ENCODE measurements at regions not wholly inside any gene's neighbourhood (a gene's known extent, or its start where the extent isn't known, plus 50 kb on each side); places are given as distances from the start of the nearest gene placed in this dataset.

GRCh38 chr2:144217853-144218633, 301.9 kb downstream of the ZEB2 start:
- 58 to 72% methylated on average over 5 of the region's 5 CpGs for WGBS, 2 donors
- Histone ChIP-seq H3K4me1 (peaks cover 0 to 8% (median 4%) of the 10 kb centered on the region in 4 donors), H3K27me3 (no peaks in the 10 kb centered on the region), H3K27ac (no peak overlapping the region), H3K4me3 (no peak overlapping the region), H3K9me3 (no peaks in the 10 kb centered on the region), H3K36me3 (no peaks in the 10 kb centered on the region)
- TF ChIP-seq POLR2AphosphoS5 (IDR thresholded peaks at IDR 0.05) (no peak), EP300 (IDR thresholded peaks at IDR 0.05) (no peak), CTCF (IDR thresholded peaks at IDR 0.05) (no peak), POLR2A (IDR thresholded peaks at IDR 0.05) (no peak)
- ATAC-seq (ENCODE audit: low FRiP score in 2 of 2) (no peak), DNase-seq (no peak)

GRCh38 chr2:144215701-144216675, 303.9 kb downstream of the ZEB2 start:
- no peaks in the 10 kb centered on the region for H3K36me3 ChIP-seq
- TF ChIP-seq POLR2AphosphoS5 (IDR thresholded peaks at IDR 0.05) (no peak), CTCF (IDR thresholded peaks at IDR 0.05) (no peak)
- H3K4me3 ChIP-seq = no peak overlapping the region
- H3K4me1 ChIP-seq = peaks cover 0 to 8% (median 4%) of the 10 kb centered on the region in 4 donors
- ATAC-seq (ENCODE audit: low FRiP score in 2 of 2) = no peak
- no peaks in the 10 kb centered on the region for H3K9me3 ChIP-seq
- H3K27ac ChIP-seq = no peak overlapping the region
- no peaks in the 10 kb centered on the region for H3K27me3 ChIP-seq
- WGBS, 2 donors = 75% methylated on average over 2 of the region's 2 CpGs
- no peak for DNase-seq

- 86 to 92% methylated on average over 1 of the region's 1 CpG for WGBS, 2 donors
- no peak overlapping the region for H3K27ac ChIP-seq
- no peak overlapping the region for H3K4me3 ChIP-seq
- no peaks in the 10 kb centered on the region for H3K9me3 ChIP-seq
- H3K4me1 ChIP-seq = peaks cover 0 to 8% (median 4%) of the 10 kb centered on the region in 4 donors
- no peak for TF ChIP-seq CTCF (IDR thresholded peaks at IDR 0.05)
- no peak for TF ChIP-seq EP300 (IDR thresholded peaks at IDR 0.05)
- no peak for TF ChIP-seq POLR2AphosphoS5 (IDR thresholded peaks at IDR 0.05)
- no peak for TF ChIP-seq POLR2A (IDR thresholded peaks at IDR 0.05)
- no peak for ATAC-seq (ENCODE audit: low FRiP score in 2 of 2)
- no peak for DNase-seq
- no peaks in the 10 kb centered on the region for H3K27me3 ChIP-seq
- no peaks in the 10 kb centered on the region for H3K36me3 ChIP-seq
These were observed 304.7 kb downstream of the ZEB2 start for GRCh38 chr2:144215207-144215606.

- Histone ChIP-seq H3K4me1 (peaks cover 0 to 8% (median 4%) of the 10 kb centered on the region in 4 donors), H3K4me3 (no peak overlapping the region), H3K27me3 (no peaks in the 10 kb centered on the region), H3K36me3 (no peaks in the 10 kb centered on the region), H3K27ac (no peak overlapping the region), H3K9me3 (no peaks in the 10 kb centered on the region)
- 87 to 94% methylated on average over 2 of the region's 2 CpGs for WGBS, 2 donors
- ATAC-seq (ENCODE audit: low FRiP score in 2 of 2) (no peak), DNase-seq (no peak)
- TF ChIP-seq CTCF (IDR thresholded peaks at IDR 0.05) (no peak), POLR2AphosphoS5 (IDR thresholded peaks at IDR 0.05) (no peak), POLR2A (IDR thresholded peaks at IDR 0.05) (no peak), EP300 (IDR thresholded peaks at IDR 0.05) (no peak)
These were observed 306.1 kb downstream of the ZEB2 start for GRCh38 chr2:144213797-144214196.

Data from upper lobe of left lung (tissue), 6 donors.